ENCODE measurements at regions not wholly inside any gene's neighbourhood (a gene's known extent, or its start where the extent isn't known, plus 50 kb on each side); places are given as distances from the start of the nearest gene placed in this dataset.

DNA sequence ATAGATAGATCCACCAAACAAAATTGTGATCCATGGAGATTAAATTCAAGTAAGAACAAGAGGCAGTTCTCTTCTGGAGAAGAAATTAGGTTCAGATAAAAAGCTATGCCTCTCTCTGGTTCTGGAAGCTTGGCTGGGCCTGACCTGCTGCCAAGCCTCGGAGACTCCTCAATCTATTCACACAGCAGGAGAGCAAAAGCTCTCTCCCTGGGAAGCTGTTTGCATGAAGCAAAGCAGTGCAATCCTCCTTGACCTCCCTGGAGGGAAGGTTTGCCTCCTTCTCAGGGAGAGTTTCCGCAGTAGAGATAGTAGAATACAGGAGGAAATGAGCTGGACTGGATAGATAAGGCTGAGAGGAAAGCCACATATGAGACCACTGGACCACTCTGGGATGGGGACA is 78.1 kb upstream of the GNAO1 start:
- TF ChIP-seq, protein P1, sequence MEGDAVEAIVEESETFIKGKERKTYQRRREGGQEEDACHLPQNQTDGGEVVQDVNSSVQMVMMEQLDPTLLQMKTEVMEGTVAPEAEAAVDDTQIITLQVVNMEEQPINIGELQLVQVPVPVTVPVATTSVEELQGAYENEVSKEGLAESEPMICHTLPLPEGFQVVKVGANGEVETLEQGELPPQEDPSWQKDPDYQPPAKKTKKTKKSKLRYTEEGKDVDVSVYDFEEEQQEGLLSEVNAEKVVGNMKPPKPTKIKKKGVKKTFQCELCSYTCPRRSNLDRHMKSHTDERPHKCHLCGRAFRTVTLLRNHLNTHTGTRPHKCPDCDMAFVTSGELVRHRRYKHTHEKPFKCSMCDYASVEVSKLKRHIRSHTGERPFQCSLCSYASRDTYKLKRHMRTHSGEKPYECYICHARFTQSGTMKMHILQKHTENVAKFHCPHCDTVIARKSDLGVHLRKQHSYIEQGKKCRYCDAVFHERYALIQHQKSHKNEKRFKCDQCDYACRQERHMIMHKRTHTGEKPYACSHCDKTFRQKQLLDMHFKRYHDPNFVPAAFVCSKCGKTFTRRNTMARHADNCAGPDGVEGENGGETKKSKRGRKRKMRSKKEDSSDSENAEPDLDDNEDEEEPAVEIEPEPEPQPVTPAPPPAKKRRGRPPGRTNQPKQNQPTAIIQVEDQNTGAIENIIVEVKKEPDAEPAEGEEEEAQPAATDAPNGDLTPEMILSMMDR (conservative IDR thresholded peaks at IDR 0.05), result no peak

DNA sequence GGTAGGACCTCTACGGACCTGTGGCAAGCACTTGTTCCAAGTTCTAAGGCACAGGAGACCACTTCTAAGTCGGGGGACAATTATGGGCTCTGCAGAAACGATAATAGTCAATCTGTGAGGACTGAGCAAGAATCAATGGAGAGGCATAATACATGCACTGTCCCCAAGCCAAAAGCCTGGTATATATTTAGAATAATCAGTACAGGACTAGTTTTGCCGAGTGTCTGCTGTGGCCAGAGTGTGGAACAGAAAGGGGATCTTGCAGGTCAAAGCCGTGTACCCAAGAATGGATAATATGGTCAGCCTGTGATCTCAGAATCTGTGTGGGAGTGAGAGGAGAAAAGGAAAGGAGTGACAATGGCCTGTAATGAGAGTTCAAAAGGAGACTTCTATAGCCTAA is 80.2 kb upstream of the GNAO1 start:
- no peaks in the 10 kb centered on the region for H3K9me3 Mint-ChIP-seq
- H3K4me1 Mint-ChIP-seq (ENCODE audit: unreplicated experiment), result peaks cover 10% of the 10 kb centered on the region
- TF ChIP-seq, protein P1 (conservative IDR thresholded peaks at IDR 0.05), result no peak
- no peaks in the 10 kb centered on the region for H3K36me3 Mint-ChIP-seq
- no peak overlapping the region for H3K27ac Mint-ChIP-seq
- DNase-seq (ENCODE audit: extremely low spot score, unreplicated experiment), result no peak
- no peak overlapping the region for H3K4me3 Mint-ChIP-seq
- peaks cover 1% of the 10 kb centered on the region for H3K27me3 Mint-ChIP-seq

More for the DNA sequence above, 78.1 kb upstream of the GNAO1 start:
- Mint-ChIP-seq H3K4me1 (ENCODE audit: unreplicated experiment) (peaks cover 13% of the 10 kb centered on the region), H3K9me3 (no peaks in the 10 kb centered on the region), H3K27ac (no peak overlapping the region), H3K27me3 (peaks cover 3% of the 10 kb centered on the region), H3K36me3 (no peaks in the 10 kb centered on the region), H3K4me3 (no peak overlapping the region)
- no peak for DNase-seq (ENCODE audit: extremely low spot score, unreplicated experiment)

DNA sequence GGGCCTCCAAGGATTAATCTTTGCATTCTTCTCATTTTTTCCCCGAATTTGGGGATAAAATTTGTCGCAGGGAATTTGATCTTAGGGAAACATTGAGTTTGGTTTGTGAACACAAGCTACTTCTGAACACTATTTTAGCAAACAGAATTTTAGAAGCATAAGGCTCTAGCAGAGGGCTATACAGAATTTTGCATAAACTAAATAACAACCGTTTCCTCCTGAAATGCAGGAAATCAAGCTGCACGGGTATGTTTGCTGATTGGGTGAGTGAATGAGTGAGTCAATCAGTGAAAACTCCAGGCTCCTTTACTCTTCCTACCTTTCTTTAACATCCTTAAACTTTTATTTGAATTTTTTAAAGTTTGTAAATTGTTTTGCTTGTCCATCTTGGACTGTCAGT is 81.3 kb upstream of the GNAO1 start:
- Mint-ChIP-seq H3K4me1 (ENCODE audit: unreplicated experiment) (peaks cover 13% of the 10 kb centered on the region), H3K27ac (no peak overlapping the region), H3K9me3 (no peaks in the 10 kb centered on the region)

DNA sequence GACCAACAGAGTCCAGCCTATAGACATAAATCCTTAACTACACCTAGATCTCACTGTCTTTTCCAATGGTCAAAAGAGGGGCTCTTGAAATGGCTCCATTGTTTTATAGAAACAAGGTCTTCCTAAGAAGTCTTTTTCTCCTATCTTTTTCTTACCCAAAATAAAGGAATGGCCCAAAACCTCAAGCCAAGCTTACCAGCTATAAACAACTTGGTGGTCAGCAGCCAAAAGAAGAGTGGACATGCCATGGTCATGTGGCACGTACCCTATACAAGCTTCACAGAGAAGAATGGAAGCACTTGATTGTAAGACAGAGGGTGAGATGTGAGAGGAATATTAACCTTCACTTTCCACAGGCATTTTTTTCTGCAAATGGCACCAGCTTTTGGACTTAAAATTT is 82.1 kb upstream of the GNAO1 start:
- no peak overlapping the region for H3K27ac Mint-ChIP-seq
- no peaks in the 10 kb centered on the region for H3K36me3 Mint-ChIP-seq
- no peak overlapping the region for H3K4me3 Mint-ChIP-seq
- peaks cover 5% of the 10 kb centered on the region for H3K27me3 Mint-ChIP-seq
- TF ChIP-seq, protein P1 (conservative IDR thresholded peaks at IDR 0.05), result no peak
- H3K9me3 Mint-ChIP-seq, result no peaks in the 10 kb centered on the region
- H3K4me1 Mint-ChIP-seq (ENCODE audit: unreplicated experiment), result peaks cover 13% of the 10 kb centered on the region
- DNase-seq (ENCODE audit: extremely low spot score, unreplicated experiment), result no peak

More for the DNA sequence above, 81.3 kb upstream of the GNAO1 start:
- DNase-seq (ENCODE audit: extremely low spot score, unreplicated experiment), result no peak
- no peaks in the 10 kb centered on the region for H3K36me3 Mint-ChIP-seq
- no peak overlapping the region for H3K4me3 Mint-ChIP-seq
- TF ChIP-seq, protein P1 (conservative IDR thresholded peaks at IDR 0.05), result no peak
- H3K27me3 Mint-ChIP-seq, result peaks cover 5% of the 10 kb centered on the region

DNA sequence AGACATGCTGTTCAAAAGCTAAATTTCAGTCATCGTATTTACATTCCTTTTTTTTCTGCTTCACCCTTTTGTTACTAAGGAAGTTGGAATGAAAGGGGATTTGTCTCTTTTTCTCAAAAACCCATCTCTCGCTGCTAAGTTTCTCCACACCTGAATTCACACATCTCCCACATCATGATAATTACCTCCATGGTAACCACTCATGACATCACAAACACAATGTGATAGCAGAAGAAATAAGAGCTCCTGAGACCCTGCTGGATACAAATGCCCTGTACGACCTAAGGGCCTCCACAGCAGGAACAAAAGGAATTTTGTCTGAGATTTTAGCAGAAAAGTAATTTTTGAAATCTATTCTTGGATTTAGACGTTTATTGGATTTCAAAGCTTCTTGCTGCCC is 82.6 kb upstream of the GNAO1 start:
- Mint-ChIP-seq H3K4me3 (no peak overlapping the region), H3K4me1 (ENCODE audit: unreplicated experiment) (peaks cover 13% of the 10 kb centered on the region), H3K36me3 (no peaks in the 10 kb centered on the region), H3K27ac (no peak overlapping the region), H3K27me3 (peaks cover 5% of the 10 kb centered on the region), H3K9me3 (no peaks in the 10 kb centered on the region)
- TF ChIP-seq, protein P1 (conservative IDR thresholded peaks at IDR 0.05), result no peak
- DNase-seq (ENCODE audit: extremely low spot score, unreplicated experiment), result no peak

DNA sequence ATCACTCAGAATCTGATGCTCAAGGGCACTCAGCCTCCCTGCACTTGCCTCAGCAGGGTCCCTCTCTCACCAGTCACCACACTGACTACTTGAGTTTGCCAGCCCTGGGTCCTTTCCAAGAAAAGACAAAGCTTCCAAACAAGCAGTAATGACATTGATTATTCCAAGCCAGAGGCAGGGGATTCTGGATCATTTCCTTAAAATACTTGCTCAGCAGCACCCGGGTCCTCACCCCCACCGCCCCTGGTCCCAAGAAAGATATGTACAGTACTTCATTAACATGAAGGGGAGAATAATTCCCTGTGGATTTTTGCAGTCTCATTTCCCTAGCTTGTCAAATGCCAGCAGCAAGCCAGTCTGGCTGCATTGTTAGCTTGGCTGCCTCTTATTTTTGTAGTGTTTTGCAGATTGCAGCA is 83.2 kb upstream of the GNAO1 start:
- no peaks in the 10 kb centered on the region for H3K9me3 Mint-ChIP-seq
- H3K4me1 Mint-ChIP-seq (ENCODE audit: unreplicated experiment), result peaks cover 14% of the 10 kb centered on the region
- DNase-seq (ENCODE audit: extremely low spot score, unreplicated experiment), result no peak
- peaks cover 5% of the 10 kb centered on the region for H3K27me3 Mint-ChIP-seq
- TF ChIP-seq, protein P1 (conservative IDR thresholded peaks at IDR 0.05), result no peak
- H3K4me3 Mint-ChIP-seq, result no peak overlapping the region
- H3K27ac Mint-ChIP-seq, result no peak overlapping the region
- no peaks in the 10 kb centered on the region for H3K36me3 Mint-ChIP-seq

Data from type B pancreatic cell (in vitro differentiated cells).